B cell (primary cell): ENCODE measurements at regions not wholly inside any gene's neighbourhood (a gene's known extent, or its start where the extent isn't known, plus 50 kb on each side); places are given as distances from the start of the nearest gene placed in this dataset.
"Not testable (repeated sequence)": the region's sequence is repeated elsewhere in the genome, so short reads cannot be mapped to it uniquely, and the experiment has no call there.

ENCODE experiments used
- ATAC-seq: fragments of 200-7000 bp; cut with Tn5 transposase; one replicate; pipeline ENCODE4 v1.10.0; 2021; ENCODE audit warnings: low read depth, mild to moderate bottlenecking, moderate number of reproducible peaks, moderate library complexity
- CTCF ChIA-PET: fragments of 350-600 bp; sonication (Branson Sonifier 250); formaldehyde crosslinking; loops from one replicate; lab custom pipeline; 2021; ENCODE audit warnings: antibody characterized with exemption, inconsistent platforms; lab: Charles Lee
- POLR2A ChIA-PET: fragments of 350-600 bp; sonication (Branson Sonifier 250); formaldehyde crosslinking; loops from one replicate; lab custom pipeline; 2021; ENCODE audit warnings: antibody characterized with exemption; lab: Charles Lee
- DNase-seq: peaks from one replicate; pipeline ENCODE4 v3.0.0; 2013
- H2AFZ ChIP-seq: 2 replicates; pipeline ENCODE4 v1.6.1; 2012; ENCODE audit warnings: mild to moderate bottlenecking, low read depth, low read length; ENCODE audit not compliant: insufficient read depth, poor library complexity, severe bottlenecking
- H3K27ac ChIP-seq, 2 donors: 1 replicate in 1 of 2; 2 replicates in 1 of 2; pipeline ENCODE4 v1.5.1; 2012 to 2013; ENCODE audit warnings: low read length in 2 of 2, mild to moderate bottlenecking in 2 of 2, moderate library complexity in 1 of 2
- H3K27me3 ChIP-seq, 4 experiments: fragments of 200-600 bp in 1 of 4; sonication (generic) in 1 of 4; replicated peaks in 1 of 4; 1 replicate in 2 of 4; 2 replicates in 2 of 4; pipeline versions ENCODE4 v1.6.1 to v1.7.0; 2013 to 2016; ENCODE audit warnings: low read length in 3 of 4, mild to moderate bottlenecking in 2 of 4, mixed read lengths in 1 of 4, moderate library complexity in 1 of 4; ENCODE audit not compliant: insufficient read depth in 4 of 4, control insufficient read depth in 3 of 4; ENCODE audit errors: control extremely low read depth in 1 of 4
- H3K36me3 ChIP-seq, 2 experiments: replicated peaks in 1 of 2; 1 replicate in 1 of 2; 2 replicates in 1 of 2; pipeline versions ENCODE4 v1.6.1 to v1.7.1; 2013; ENCODE audit warnings: low read length in 1 of 2; ENCODE audit not compliant: insufficient read depth in 2 of 2, control insufficient read depth in 1 of 2; ENCODE audit errors: control extremely low read depth in 1 of 2, extremely low read depth in 1 of 2
- H3K4me1 ChIP-seq, 2 donors: fragments of 200-600 bp in 1 of 2; sonication (generic) in 1 of 2; 1 replicate in 1 of 2; 2 replicates in 1 of 2; pipeline versions ENCODE4 v1.5.1 to v1.6.1; 2013 to 2017; ENCODE audit warnings: low read length in 2 of 2; ENCODE audit not compliant: control insufficient read depth in 2 of 2, insufficient read depth in 2 of 2
- H3K4me2 ChIP-seq: replicated peaks from 2 replicates; pipeline ENCODE3; 2012; ENCODE audit warnings: mild to moderate bottlenecking, low read depth, low read length; ENCODE audit not compliant: poor library complexity, severe bottlenecking
- H3K4me3 ChIP-seq, 5 experiments: fragments of 200-600 bp in 1 of 5; sonication (generic) in 1 of 5; 1 replicate in 3 of 5; 2 replicates in 2 of 5; pipeline versions ENCODE4 v1.5.1 to v1.7.0; 2011 to 2016; ENCODE audit warnings: low read length in 4 of 5, mild to moderate bottlenecking in 4 of 5, low read depth in 2 of 5, control low read depth in 1 of 5, moderate library complexity in 1 of 5; ENCODE audit not compliant: insufficient read depth in 1 of 5; ENCODE audit errors: control extremely low read depth in 1 of 5, extremely low read depth in 1 of 5
- H3K79me2 ChIP-seq: fragments of 200-600 bp; sonication (generic); one replicate; pipeline ENCODE4 v1.6.0; 2016; ENCODE audit warnings: low read length; ENCODE audit not compliant: control insufficient read depth, insufficient read depth
- H3K9ac ChIP-seq: fragments of 200-600 bp; sonication (generic); 2 replicates; pipeline ENCODE4 v1.6.1; 2017; ENCODE audit warnings: mild to moderate bottlenecking, low read length, moderate library complexity
- H3K9me3 ChIP-seq, 3 donors: one replicate each; pipeline versions ENCODE4 v1.6.1 to v1.7.1; 2013; ENCODE audit warnings: low read length in 2 of 3; ENCODE audit not compliant: control insufficient read depth in 2 of 3, insufficient read depth in 1 of 3; ENCODE audit errors: control extremely low read depth in 1 of 3
- H4K20me1 ChIP-seq: 2 replicates; pipeline ENCODE4 v1.6.0; 2012; ENCODE audit warnings: mild to moderate bottlenecking, low read length; ENCODE audit not compliant: insufficient read depth, control insufficient read depth, poor library complexity, severe bottlenecking
- H3K27ac Mint-ChIP-seq: one replicate; pipeline ENCODE4 v1.8.0; 2021; ENCODE audit warnings: mixed read lengths
- H3K27me3 Mint-ChIP-seq: one replicate; pipeline ENCODE4 v1.8.0; 2021; ENCODE audit warnings: mixed read lengths
- H3K4me1 Mint-ChIP-seq: one replicate; pipeline ENCODE4 v1.8.0; 2021; ENCODE audit warnings: mixed read lengths
- H3K4me3 Mint-ChIP-seq: one replicate; pipeline ENCODE4 v1.8.0; 2021; ENCODE audit warnings: mixed read lengths
- H3K9me3 Mint-ChIP-seq: one replicate; pipeline ENCODE4 v1.8.0; 2022; ENCODE audit warnings: mixed read lengths; ENCODE audit not compliant: insufficient read depth
- WGBS: methylation state at CpG from one replicate; pipeline ENCODE4 v1.1.5; 2013; ENCODE audit warnings: missing lambda C conversion rate; ENCODE audit not compliant: insufficient coverage; 5-methylcytosine and 5-hydroxymethylcytosine counted together
- intact Hi-C: fragments of 100-400 bp; cut with micrococcal nuclease; formaldehyde crosslinking; loops from one replicate; pipeline ENCODE4 v1.10.0; 2022

DNA sequence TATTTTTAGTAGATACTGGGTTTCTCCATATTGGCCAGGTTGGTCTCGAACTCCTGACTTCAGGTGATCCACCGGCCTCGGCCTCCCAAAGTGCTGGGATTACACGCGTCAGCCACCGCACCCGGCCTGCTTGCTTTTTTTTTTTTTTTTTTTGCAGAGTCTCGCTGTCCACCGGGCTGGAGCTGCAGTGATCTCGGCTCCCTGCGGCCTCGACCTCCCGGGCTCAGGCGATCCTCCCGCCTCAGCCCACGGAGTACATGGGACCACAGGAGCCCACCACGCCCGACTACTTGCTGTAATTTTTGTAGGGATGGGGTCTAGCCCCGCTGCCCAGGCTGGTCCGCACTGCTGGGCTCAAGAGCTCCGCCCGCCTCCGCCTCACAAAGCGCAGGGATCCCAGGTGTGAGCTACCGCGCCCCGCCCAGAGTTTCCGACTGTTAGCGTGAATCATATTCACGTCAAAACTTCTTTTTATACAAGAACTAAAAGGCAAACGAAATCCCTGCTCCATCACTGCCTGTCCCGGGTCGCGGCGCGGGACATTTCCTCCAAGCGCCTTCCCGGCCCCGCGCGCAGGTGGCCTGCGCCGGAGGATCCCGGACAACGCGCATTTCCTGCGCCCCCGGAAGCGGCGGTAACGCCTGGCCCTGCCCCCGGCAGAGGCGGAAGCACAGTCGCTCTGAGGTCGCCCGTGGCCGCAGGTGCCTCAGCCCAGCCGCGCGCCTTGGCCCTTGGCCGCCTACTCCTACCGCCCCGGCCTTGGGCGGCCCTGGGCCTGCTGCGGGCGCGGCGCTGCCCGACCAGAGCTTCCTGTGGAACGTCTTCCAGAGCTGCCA is 50.9 kb upstream of the APOD start:
- H3K27me3 ChIP-seq, intact Hi-C loops, CTCF ChIA-PET, H3K4me1 ChIP-seq, H3K4me2 ChIP-seq, H3K9me3 ChIP-seq, POLR2A ChIA-PET, H3K9me3 Mint-ChIP-seq, H4K20me1 ChIP-seq, H3K27me3 Mint-ChIP-seq, H3K36me3 ChIP-seq, H3K79me2 ChIP-seq, DNase-seq: not testable (repeated sequence)
- Mint-ChIP-seq H3K27ac (peak overlapping the region; percentile 67), H3K4me1 (peaks cover 15% of the 10 kb centered on the region), H3K4me3 (peak overlapping the region; percentile 71)
- Histone ChIP-seq H3K4me3 (peak overlapping the region in 4 of 5 experiments; percentile 39 to 68 (median 52)), H2AFZ (peak overlapping the region; percentile 58), H3K9ac (peak overlapping the region; percentile 67), H3K27ac (peak overlapping the region; percentile 32 to 56)
- ATAC-seq: peak; percentile 95
- WGBS: no CpG with 5 or more reads among the region's 70 CpGs
